ENCODE measurements at regions not wholly inside any gene's neighbourhood (a gene's known extent, or its start where the extent isn't known, plus 50 kb on each side); places are given as distances from the start of the nearest gene placed in this dataset.

DNA sequence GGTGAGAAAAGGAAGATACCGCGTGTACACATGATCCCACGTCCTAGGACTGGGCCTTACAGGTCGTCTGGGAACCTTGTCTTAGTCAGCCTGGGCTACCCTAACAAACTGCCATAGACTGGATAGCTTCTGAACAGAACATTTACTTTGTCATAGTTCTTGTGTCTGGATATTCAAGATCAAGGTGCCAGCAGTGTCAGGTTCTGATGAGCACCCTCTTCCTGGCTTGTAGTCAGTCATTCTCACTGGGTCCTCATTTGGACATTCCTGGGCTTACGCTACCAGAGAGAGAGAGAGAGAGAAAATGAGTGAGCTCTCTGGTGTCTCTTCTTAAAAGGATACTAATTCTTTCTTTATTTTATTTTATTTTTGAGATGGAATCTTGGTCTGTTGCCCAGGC is 685.8 kb upstream of the RBFOX1 start:
- TF ChIP-seq EZH2 (IDR thresholded peaks at IDR 0.05; ENCODE audit: insufficient read depth, poor library complexity, severe bottlenecking) (no peak), EZH2phosphoT487 (IDR thresholded peaks at IDR 0.05; ENCODE audit: insufficient read depth, low read depth) (no peak)

Measured in GM23248 (cell line).